HG03439 (cell line): ENCODE measurements at regions not wholly inside any gene's neighbourhood (a gene's known extent, or its start where the extent isn't known, plus 50 kb on each side); places are given as distances from the start of the nearest gene placed in this dataset.
"Not testable (repeated sequence)": the region's sequence is repeated elsewhere in the genome, so short reads cannot be mapped to it uniquely, and the experiment has no call there.

Experiments
- ATAC-seq: cut with Tn5 transposase; IDR thresholded peaks from one replicate; pipeline ENCODE4 v1.9.1; 2021; ENCODE audit warnings: mild to moderate bottlenecking, moderate library complexity; ENCODE audit not compliant: unreplicated experiment

DNA sequence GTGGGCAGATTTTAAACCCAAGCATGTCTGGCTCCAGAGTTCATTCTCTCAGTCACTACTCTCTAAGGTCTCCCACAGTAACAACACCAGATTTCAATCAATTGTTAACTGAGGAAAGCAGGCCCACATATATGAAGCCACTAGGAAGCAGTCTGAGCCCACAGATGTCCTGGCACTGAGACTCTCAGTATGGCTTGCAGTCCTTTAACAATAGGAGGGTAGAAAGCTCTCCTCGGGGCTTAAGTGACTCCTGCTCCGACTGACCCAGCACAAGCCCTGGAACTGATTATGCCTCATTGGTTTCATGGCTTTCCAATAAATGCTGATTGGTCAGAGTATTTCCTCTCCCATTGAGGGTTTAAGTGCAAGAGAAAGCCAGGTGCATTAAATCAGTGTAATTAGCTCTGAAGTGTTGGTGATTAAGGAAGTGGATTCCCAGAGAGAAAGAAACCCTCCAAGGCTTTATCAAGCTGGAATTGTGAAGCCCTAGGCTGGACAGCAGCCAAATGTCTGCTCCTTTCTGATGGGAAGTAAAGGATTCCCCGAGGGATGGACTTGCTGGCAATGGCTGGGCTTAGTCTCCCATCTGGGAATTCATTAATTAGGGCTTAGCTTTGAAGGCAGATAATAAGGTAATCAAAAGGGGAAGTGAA is 76.6 kb upstream of the PROKR2 start:
- no peak for ATAC-seq

DNA sequence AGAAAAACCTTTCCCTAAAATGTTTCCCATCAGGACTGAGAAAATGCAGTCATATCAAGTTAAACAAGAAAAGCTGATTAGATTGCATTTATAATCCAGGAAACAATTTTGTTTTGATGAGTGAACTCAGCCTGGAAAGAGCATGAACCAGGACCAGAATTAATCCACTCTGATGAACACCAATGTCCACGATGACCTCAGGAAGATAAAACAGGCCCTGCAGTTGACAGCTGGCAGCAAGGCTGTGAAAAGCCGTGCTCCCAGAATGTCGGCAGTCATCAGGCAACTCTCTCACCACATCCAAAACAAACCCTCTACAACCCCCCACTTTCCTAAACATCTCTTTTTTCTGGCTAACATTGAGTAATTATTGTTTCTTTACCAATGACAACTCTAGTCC is 74.0 kb upstream of the PROKR2 start:
- no peak for ATAC-seq

DNA sequence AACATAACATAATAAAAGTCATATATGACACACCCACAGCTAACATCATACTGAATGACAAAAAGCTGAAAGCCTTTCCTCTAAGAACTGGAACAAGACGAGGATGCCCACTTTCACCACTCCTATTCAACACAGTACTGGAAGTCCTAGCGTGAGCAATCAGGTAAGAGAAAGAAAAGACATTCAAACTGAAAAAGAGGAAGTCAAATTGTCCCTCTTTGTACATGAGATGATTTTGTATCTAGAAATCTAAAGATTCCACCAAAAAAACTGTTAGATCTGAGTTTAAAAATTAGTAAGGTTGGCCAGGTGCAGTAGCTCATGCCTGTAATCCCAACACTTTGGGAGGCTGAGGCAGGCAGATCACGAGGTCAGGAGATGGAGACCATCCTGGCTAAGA is 70.1 kb upstream of the PROKR2 start:
- ATAC-seq, result not testable (repeated sequence)

DNA sequence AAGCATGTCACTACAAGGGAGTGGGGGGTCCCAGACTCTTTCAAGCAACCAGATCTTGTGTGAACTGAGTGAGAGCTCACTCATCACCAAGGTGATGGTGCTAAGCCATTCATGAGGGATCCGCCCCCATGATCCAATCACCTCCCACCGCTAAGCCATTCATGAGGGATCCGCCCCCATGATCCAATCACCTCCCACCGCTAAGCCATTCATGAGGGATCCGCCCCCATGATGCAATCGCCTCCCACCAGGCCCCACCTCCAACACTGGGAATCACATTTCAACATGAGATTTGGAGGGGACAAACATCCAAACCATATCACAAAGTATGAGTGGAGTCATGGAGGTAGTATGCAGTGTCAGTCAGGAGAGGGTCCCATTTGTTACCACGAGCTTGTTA is 64.8 kb upstream of the PROKR2 start:
- ATAC-seq, result not testable (repeated sequence)

DNA sequence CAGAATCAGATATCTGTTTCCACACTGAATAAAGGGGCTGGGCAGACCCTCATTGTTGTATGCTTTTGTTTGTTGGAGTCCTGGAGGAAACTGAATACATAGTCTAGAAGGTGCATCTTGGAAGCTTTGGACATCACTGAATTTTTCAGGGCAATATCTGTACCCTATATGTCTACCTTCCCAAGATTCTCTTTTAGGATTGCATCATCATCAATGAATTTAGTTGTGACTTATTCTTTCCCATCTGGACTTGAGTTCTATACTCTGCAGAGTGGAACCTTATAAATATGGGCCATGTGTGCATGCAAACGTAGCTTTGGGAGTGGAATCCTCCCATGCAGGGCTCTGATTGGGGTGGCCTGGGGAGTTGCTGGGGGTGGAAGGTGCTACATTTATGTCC is 60.7 kb upstream of the PROKR2 start:
- ATAC-seq, result no peak

DNA sequence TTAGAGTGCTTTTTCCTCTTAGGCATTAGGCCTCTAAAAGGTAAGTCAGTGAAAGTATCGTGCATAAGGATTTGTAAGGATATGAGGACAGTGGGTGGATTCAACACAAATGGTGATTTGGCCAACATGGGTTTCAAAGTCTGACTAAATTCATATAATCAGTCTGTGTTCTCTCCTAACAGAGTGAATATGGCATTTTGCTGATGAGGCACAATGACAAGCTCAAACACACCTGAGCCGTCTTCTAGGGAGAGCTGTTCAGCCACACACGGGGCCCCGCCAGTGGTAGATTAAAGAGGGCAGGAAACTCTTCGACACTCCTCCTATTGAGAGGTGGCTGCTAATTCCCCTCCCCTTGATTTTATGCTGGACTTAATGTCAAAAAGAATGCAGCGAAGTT is 59.5 kb upstream of the PROKR2 start:
- ATAC-seq, result no peak

DNA sequence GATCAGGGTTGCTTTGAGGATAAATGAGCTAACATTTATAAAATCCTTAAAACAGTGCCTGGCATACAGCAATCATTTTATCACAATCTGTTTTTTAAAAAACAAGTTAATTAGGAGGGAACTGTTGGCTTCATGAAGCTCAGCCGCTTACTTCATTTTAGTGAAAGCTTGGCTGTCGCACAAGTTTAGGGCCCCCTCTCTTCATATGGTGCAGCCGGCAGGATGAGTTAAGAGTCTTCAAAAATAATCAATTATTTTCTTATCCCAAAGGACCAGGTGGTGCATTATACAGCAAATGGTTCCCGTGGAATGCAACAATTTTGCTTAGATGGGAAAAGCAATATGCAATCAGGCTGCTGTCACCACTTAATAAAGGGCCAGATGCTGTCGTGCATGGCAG is 57.4 kb upstream of the PROKR2 start:
- no peak for ATAC-seq

DNA sequence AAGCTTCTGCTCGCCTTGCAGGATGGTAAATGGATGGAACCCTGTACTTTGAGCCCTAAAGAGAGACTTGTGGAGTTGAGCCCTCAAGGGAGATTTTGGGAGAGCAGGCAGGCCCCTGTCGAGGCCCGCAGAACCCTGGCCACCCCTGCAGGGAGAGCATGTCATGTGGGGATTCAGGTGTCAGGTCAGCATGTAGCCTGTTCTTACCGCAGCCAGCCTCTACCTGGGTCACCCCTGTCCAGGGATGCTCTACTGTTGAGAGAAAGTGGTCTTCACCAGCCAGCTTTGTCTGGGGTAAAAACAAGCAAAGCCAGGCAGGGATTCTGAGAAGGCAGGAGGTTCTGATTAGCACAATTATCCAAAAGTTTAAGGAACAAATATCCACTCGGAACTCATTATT is 55.6 kb upstream of the PROKR2 start:
- ATAC-seq, result no peak

DNA sequence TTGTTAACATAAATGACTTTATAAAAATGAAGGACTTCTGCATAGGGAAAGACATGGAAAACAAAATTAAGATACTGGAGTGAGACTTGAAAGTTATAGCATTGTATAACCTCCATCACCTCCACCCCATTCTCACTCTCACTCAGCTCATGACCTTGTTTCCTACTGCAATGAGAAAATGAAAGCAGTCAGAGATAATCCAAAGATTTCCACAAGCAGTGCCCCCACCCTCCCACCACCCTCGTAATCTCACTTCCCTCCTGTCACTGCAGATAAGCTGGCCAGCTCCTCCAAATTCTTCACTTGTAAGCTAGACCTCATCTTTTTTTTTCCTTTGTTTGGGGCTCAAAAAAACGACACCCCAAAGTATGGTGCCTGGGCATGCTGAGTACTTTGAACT is 52.9 kb upstream of the PROKR2 start:
- ATAC-seq, result no peak
